ENCODE measurements at regions not wholly inside any gene's neighbourhood (a gene's known extent, or its start where the extent isn't known, plus 50 kb on each side); places are given as distances from the start of the nearest gene placed in this dataset.
A peak's percentile ranks its signal among the peaks of the same experiment; 100 is the strongest.

DNA sequence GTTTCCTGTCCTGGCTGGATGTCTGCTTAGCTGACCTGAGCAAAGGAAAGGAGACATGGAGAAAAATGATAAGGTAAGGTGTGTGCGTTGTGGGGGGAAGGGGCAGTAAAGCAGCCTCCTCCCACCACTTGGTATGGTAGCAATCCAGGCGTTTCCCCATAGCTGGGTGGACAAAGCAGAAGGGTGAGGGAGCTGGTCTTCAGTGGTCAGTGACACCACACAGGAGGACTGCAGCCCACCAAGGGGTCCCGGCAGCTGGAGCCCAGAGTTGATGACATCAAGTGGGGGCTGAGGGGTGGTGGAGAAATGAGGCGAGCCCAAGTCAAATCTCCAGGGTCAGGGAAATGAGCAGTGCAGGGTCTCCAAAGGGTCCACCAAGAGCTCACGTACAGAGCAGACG, 69.3 kb upstream of the LRRN2 start:
- no peak for DNase-seq
- Histone ChIP-seq H3K27me3 (ENCODE audit: insufficient read depth, low read depth, severe bottlenecking) (no peaks in the 10 kb centered on the region), H3K27ac (no peak overlapping the region; the same call in 1 of the 2 replicates), H3K36me3 (no peaks in the 10 kb centered on the region), H3K9me3 (ENCODE audit: severe bottlenecking) (peaks cover 7% of the 10 kb centered on the region), H3K4me3 (ENCODE audit: low read depth, low read length) (no peak overlapping the region)
- TF ChIP-seq, protein P1, sequence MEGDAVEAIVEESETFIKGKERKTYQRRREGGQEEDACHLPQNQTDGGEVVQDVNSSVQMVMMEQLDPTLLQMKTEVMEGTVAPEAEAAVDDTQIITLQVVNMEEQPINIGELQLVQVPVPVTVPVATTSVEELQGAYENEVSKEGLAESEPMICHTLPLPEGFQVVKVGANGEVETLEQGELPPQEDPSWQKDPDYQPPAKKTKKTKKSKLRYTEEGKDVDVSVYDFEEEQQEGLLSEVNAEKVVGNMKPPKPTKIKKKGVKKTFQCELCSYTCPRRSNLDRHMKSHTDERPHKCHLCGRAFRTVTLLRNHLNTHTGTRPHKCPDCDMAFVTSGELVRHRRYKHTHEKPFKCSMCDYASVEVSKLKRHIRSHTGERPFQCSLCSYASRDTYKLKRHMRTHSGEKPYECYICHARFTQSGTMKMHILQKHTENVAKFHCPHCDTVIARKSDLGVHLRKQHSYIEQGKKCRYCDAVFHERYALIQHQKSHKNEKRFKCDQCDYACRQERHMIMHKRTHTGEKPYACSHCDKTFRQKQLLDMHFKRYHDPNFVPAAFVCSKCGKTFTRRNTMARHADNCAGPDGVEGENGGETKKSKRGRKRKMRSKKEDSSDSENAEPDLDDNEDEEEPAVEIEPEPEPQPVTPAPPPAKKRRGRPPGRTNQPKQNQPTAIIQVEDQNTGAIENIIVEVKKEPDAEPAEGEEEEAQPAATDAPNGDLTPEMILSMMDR (IDR thresholded peaks at IDR 0.05; ENCODE audit: low read depth, low read length) = no peak

DNA sequence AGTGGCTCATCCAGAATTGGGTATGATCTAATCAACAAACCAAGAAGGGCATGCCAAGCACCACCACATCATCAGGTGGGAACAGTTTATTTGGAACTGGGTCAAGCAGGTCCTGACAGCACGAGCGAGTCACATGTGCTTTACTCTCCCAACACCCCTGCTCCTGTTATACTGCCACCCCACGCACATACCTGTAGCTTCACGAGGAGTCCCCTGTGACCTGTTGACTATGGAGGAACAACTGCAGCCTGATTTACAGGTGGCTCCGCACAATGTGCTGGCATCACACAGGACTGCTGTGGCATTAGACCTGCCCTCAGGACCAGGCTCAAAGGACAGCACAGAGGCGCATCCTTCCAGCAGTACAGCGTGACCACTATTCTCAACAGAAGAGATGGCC, 70.8 kb upstream of the LRRN2 start:
- no peak overlapping the region for H3K4me3 ChIP-seq (ENCODE audit: low read depth, low read length)
- DNase-seq = no peak

DNA sequence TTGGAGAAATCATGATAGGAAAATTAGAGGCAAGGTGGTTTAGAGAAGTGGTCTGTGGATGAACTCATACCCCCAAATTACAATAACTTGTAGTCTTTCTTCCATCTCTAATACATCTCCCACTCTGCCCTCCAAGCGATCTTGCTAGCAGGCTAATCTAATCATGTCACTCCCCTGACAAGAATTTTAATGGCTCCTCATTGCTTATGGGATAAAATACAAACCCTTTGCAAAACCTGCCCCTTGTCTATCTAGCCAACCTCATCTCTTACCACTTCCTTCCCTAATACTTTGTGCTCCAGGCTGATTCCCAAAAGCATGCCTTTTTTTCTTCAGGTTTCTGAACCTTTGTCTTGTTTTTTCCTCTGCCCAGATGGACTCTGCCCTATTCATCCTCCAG, 71.3 kb upstream of the LRRN2 start:
- peak overlapping the region; percentile 11 for H3K27ac ChIP-seq
- no peaks in the 10 kb centered on the region for H3K36me3 ChIP-seq
- no peak for DNase-seq
- H3K4me3 ChIP-seq (ENCODE audit: low read depth, low read length) = no peak overlapping the region
- TF ChIP-seq, protein P1 (IDR thresholded peaks at IDR 0.05; ENCODE audit: low read depth, low read length) = no peak
- H3K9me3 ChIP-seq (ENCODE audit: severe bottlenecking) = peaks cover 11% of the 10 kb centered on the region
- no peaks in the 10 kb centered on the region for H3K27me3 ChIP-seq (ENCODE audit: insufficient read depth, low read depth, severe bottlenecking)

More for the DNA sequence above, 70.8 kb upstream of the LRRN2 start:
- Histone ChIP-seq H3K36me3 (no peaks in the 10 kb centered on the region), H3K27me3 (ENCODE audit: insufficient read depth, low read depth, severe bottlenecking) (no peaks in the 10 kb centered on the region), H3K9me3 (ENCODE audit: severe bottlenecking) (peaks cover 11% of the 10 kb centered on the region), H3K27ac (peak overlapping the region; percentile 11)
- TF ChIP-seq, protein P1 (IDR thresholded peaks at IDR 0.05; ENCODE audit: low read depth, low read length) = peak; percentile 17; the same call in 1 of the 2 replicates

DNA sequence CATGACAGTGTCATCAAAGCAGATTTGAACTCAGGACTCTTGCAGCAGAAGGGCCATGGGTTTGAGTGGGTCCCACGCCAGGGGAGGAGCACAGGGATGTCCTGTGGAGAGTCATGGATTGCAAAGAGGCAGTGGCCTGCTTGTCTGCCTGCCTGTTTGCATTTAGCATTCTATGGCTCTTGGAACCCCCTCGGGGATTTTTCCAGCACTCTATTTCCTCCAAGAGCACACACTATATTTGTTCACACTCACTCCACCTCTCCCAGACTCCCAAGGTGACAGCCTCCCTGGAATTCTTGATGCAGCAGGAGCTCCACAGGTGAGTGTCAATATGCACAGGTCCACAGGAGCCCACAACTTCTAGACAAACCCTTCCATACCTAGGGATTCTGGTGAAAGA, 73.1 kb upstream of the LRRN2 start:
- DNase-seq = no peak
- Histone ChIP-seq H3K4me3 (ENCODE audit: low read depth, low read length) (no peak overlapping the region), H3K27me3 (ENCODE audit: insufficient read depth, low read depth, severe bottlenecking) (no peaks in the 10 kb centered on the region), H3K36me3 (no peaks in the 10 kb centered on the region), H3K27ac (no peak overlapping the region), H3K9me3 (ENCODE audit: severe bottlenecking) (peaks cover 10% of the 10 kb centered on the region)
- TF ChIP-seq, protein P1 (IDR thresholded peaks at IDR 0.05; ENCODE audit: low read depth, low read length) = no peak

DNA sequence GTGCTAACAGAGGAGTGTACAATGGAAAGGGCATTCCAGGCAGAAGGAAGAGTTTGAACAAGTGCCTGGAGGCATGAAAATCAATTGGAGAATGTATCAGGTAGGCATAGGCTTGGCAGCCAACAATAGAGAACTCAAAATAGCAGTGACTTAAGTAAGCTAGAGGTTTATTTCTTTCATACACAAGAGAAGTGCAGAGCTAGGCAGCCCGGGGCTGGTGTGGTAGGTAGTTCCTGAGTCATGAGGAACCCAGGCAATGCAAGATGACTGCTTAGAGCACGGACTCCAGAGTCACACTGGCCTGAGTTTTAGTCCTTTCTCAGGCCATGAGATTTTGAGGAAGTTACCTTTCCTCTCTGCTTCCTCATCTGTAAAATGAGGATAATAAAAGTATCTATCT, 74.8 kb upstream of the LRRN2 start:
- peaks cover 10% of the 10 kb centered on the region for H3K9me3 ChIP-seq (ENCODE audit: severe bottlenecking)
- H3K4me3 ChIP-seq (ENCODE audit: low read depth, low read length) = no peak overlapping the region
- no peak for DNase-seq
- TF ChIP-seq, protein P1 (IDR thresholded peaks at IDR 0.05; ENCODE audit: low read depth, low read length) = no peak
- no peaks in the 10 kb centered on the region for H3K27me3 ChIP-seq (ENCODE audit: insufficient read depth, low read depth, severe bottlenecking)
- H3K27ac ChIP-seq = no peak overlapping the region
- H3K36me3 ChIP-seq = no peaks in the 10 kb centered on the region

DNA sequence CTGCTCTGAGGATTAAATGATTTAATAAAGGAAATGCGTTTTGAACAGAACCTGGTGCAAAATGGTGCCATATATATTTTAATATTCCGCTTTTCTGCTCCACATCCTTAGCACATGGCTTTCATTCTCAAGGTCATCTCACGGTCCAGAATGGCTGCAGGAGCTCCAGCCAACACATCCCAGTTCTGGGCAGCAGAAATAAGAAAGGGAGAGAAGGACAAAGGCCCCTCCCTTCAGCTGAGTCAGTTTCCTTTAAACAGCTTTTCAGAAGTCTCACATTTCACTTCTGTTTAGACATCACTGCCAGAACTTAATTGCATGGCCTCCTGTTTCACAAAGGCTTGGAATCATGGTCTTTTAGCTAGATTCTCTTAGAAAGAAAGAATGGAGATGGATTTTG, 75.2 kb upstream of the LRRN2 start:
- H3K27ac ChIP-seq = no peak overlapping the region
- H3K9me3 ChIP-seq (ENCODE audit: severe bottlenecking) = peaks cover 10% of the 10 kb centered on the region
- TF ChIP-seq, protein P1 (IDR thresholded peaks at IDR 0.05; ENCODE audit: low read depth, low read length) = no peak
- H3K4me3 ChIP-seq (ENCODE audit: low read depth, low read length) = no peak overlapping the region
- no peak for DNase-seq
- H3K27me3 ChIP-seq (ENCODE audit: insufficient read depth, low read depth, severe bottlenecking) = no peaks in the 10 kb centered on the region
- no peaks in the 10 kb centered on the region for H3K36me3 ChIP-seq

Data from WERI-Rb-1 (cell line).